ENCODE measurements at regions not wholly inside any gene's neighbourhood (a gene's known extent, or its start where the extent isn't known, plus 50 kb on each side); places are given as distances from the start of the nearest gene placed in this dataset.

GRCh38 chr5:117621921-117622320, 1047.3 kb upstream of the SEMA6A start:
- TF ChIP-seq JUN (IDR thresholded peaks at IDR 0.05): no peak
- no peak for TF ChIP-seq TP53 (CRISPR knock-in tag; IDR thresholded peaks at IDR 0.05)
- TF ChIP-seq RNF2 (IDR thresholded peaks at IDR 0.05; ENCODE audit: borderline replicate concordance, low read depth): no peak
- no peak for TF ChIP-seq CTCF (IDR thresholded peaks at IDR 0.05)
- TF ChIP-seq REST (IDR thresholded peaks at IDR 0.05): no peak
- no peak for TF ChIP-seq POLR2A (IDR thresholded peaks at IDR 0.05; ENCODE audit: low read length)
- no peak for TF ChIP-seq CHD2 (IDR thresholded peaks at IDR 0.05; ENCODE audit: low read length, partially characterized antibody)
